CD4-positive, alpha-beta T cell treated with Interleukin-6 for 4 hours (primary cell): ENCODE measurements at regions not wholly inside any gene's neighbourhood (a gene's known extent, or its start where the extent isn't known, plus 50 kb on each side); places are given as distances from the start of the nearest gene placed in this dataset.

Experiments used
- DNase-seq: peaks from one replicate; pipeline ENCODE4 v3.0.0-alpha.2; 2020; ENCODE audit warnings: mixed read lengths

- DNase-seq = no peak
Measured at GRCh38 chr4:36990128-36990872, 254.2 kb upstream of the NWD2 start.

- no peak for DNase-seq
Measured at GRCh38 chr4:36997727-36998126, 246.8 kb upstream of the NWD2 start.

- DNase-seq = no peak
Measured at GRCh38 chr4:37000281-37000680, 244.3 kb upstream of the NWD2 start.

GRCh38 chr4:37001688-37002436, 242.7 kb upstream of the NWD2 start:
- DNase-seq = no peak

- DNase-seq = no peak
Measured at GRCh38 chr4:37002625-37003024, 241.9 kb upstream of the NWD2 start.

GRCh38 chr4:37008199-37008598, 236.3 kb upstream of the NWD2 start:
- no peak for DNase-seq

GRCh38 chr4:37014584-37014983, 230.0 kb upstream of the NWD2 start:
- DNase-seq = no peak

- DNase-seq = no peak
Measured at GRCh38 chr4:37015391-37015790, 229.2 kb upstream of the NWD2 start.

- DNase-seq = no peak
Measured at GRCh38 chr4:37023504-37023903, 221.0 kb upstream of the NWD2 start.

- no peak for DNase-seq
Measured at GRCh38 chr4:37023996-37024395, 220.5 kb upstream of the NWD2 start.

- DNase-seq = no peak
Measured at GRCh38 chr4:37040816-37041215, 203.7 kb upstream of the NWD2 start.

- DNase-seq = no peak
Measured at GRCh38 chr4:37043342-37043741, 201.2 kb upstream of the NWD2 start.

- DNase-seq = no peak
Measured at GRCh38 chr4:37051111-37051510, 193.4 kb upstream of the NWD2 start.

- DNase-seq = no peak
Measured at GRCh38 chr4:37051866-37052265, 192.7 kb upstream of the NWD2 start.

GRCh38 chr4:37054531-37055077, 189.9 kb upstream of the NWD2 start:
- no peak for DNase-seq

GRCh38 chr4:37058826-37059225, 185.7 kb upstream of the NWD2 start:
- no peak for DNase-seq

- no peak for DNase-seq
Measured at GRCh38 chr4:37066159-37066558, 178.4 kb upstream of the NWD2 start.

GRCh38 chr4:37068580-37068979, 176.0 kb upstream of the NWD2 start:
- no peak for DNase-seq

- no peak for DNase-seq
Measured at GRCh38 chr4:37070041-37070440, 174.5 kb upstream of the NWD2 start.

- no peak for DNase-seq
Measured at GRCh38 chr4:37071576-37071975, 173.0 kb upstream of the NWD2 start.

GRCh38 chr4:37073226-37073840, 171.2 kb upstream of the NWD2 start:
- DNase-seq = no peak

GRCh38 chr4:37082912-37083311, 161.6 kb upstream of the NWD2 start:
- no peak for DNase-seq

GRCh38 chr4:37095925-37096324, 148.6 kb upstream of the NWD2 start:
- no peak for DNase-seq

- DNase-seq = no peak
Measured at GRCh38 chr4:37101182-37101581, 143.4 kb upstream of the NWD2 start.
